NCI-H1417 (cell line): ENCODE measurements at regions not wholly inside any gene's neighbourhood (a gene's known extent, or its start where the extent isn't known, plus 50 kb on each side); places are given as distances from the start of the nearest gene placed in this dataset.

ENCODE experiments used
- DNase-seq, 3 experiments: peaks; one replicate each; lab custom pipeline; 2025; lab: John Stamatoyannopoulos, UW

DNA sequence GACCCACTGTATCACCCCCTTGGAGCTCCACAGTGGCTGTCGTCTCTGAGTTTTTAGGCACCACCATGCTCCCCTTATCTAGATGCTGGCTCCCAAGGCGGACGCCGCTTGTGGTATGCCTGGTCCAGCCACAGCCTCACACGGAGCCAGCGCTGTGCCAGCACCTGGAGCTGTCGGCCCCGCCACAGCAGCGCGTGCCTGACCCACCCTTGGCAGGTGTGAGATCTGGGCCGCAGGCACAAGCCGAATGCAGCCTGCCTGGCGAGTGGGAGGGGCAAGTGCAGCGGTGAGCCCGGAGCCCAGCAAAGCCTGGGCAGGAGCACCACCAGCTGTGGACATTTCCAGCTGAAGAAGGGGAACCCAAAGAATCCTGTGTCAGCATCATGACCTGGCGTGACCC is 91.9 kb upstream of the BACE2 start:
- DNase-seq, result no peak

DNA sequence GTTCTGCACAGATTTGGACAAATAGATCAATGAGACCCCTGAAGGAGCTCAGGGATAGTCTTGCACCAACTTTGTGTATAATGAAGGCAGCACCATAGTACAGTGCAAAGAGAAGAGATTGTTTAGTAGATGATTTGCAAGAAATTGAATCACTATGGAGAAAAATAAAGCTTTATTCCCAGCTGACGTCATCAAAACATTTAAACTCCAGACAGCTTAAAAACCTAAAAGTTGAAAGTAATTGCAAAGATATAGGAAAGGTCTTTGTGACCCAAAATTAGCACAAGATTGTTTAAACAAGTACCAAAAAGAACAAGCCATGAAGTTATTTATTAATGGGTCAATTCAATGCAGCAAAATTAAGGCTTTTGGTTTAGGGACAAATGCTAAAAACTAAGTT is 88.8 kb upstream of the BACE2 start:
- no peak for DNase-seq

DNA sequence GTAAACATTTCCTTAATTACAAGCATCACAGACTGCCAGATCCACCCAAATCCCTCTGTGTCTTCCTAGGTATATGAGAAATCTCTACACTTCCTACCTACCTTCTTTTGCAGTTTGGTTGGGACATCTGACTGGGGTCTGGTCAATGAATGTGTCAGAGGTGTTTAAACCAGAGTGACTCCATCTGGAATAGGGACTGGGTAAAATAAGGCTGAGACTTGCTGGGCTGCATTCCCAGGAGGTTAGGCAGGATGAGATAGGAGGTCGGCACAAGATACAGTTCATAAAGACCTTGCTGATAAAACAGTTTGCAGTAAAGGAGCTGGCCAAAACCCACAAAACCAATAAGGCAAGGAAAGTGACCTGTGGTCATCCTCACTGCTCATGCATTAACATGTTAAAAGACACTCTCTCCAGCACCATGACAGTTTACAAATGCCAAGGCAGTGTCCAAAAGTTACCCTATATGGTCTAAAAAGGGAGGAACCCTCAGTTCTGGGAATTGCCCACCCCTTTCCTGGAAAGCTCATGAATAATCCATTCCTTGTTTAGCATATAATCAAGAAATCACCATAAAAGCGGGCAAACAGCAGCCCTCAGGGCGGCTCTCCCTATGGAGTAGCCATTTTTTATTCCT is 87.4 kb upstream of the BACE2 start:
- DNase-seq, result no peak

DNA sequence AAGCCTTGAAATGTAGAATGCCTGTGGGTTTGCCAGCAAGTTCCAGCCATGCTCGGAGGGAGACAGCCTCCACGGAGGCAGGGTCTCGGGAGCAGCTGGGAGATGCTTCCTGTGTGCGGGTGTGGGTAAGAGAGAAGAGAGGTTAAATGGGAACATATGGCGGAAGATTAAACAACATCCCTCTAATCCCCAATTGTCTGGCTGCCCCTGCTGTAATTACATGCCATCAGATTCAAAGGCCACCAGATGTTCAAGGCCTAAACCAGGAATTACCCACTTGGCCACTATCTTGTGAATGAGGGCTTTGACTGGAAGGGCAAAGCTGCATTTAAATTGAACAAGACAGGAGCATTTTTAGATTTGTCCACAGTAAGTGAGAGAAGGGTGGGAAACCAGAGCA is 81.4 kb upstream of the BACE2 start:
- peak in 1 of 3 experiments; percentile 30 for DNase-seq

DNA sequence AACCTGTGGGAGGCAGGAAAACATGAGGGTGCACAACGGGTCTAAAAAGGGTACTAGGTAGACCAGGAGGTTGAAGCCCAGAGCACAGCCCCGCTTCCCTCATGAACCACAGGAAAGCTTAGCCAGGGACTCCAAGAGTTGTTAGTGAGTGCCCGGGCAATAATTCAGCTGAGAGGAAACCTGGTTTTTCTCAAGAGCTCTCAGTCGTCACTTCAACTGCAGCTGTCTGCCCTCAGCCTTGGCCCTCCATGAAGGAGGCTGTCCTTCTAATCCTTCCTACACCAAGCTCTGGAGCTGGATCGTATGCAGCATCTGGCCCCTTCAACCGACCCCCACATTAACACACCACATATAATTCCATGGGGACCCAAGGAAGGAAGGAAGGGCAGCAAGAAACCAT is 77.0 kb upstream of the BACE2 start:
- DNase-seq, result peak in 1 of 3 experiments; percentile 87

DNA sequence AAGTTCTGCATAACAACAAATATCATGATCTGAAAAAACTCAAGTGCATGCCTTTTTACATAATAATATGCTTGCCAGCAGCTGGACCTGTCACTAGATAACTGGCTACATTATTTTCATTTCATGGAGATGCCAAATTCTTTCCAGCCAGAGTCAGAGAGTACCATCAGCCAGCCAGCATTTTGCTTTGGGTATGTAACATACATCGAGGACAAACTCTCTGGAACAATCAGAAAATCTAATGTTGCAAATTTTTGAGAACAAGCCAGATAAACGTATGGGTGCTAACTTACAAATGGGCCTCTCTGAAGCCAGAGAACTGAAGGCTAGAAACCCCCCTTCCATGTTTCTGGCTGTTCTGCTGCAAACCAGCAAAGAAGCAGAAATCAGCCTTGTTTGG is 76.3 kb upstream of the BACE2 start:
- no peak for DNase-seq

DNA sequence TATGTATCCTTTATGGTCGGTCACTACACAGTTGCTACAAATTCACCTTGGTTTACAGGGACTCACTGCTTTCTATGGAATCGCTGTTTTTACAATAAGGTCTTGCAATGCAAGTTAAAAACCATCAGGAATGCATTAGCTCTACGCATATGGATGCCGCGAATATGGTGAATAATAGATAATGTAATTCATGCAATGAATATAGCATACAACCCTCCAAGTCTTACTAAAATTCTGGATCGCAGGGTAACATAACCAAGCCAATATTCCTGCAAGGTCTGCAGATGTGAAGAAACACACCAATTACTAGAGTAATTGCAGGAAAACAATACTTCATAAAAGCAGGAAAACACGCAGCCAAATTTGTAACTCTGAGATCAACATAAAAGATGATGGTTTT is 75.6 kb upstream of the BACE2 start:
- no peak for DNase-seq

DNA sequence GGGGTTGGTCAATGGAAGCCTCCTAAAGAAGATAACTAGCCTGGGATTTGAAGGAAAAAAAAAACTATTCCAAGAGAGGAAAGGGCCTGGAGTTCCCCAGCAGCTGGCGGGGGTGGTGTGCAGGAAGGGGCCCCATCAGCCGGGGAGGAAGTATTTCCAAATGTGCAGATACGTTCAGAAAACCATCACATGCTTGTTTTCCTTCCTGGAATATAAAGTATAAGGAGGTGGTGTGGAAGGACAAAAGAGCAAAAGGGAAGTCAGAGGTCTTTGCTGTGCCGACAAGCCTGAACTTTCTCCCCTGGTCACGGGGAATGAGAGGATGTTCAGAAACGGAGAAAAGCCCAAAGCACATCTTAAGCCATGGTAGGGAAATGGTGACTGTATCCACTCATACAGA is 72.0 kb upstream of the BACE2 start:
- no peak for DNase-seq

DNA sequence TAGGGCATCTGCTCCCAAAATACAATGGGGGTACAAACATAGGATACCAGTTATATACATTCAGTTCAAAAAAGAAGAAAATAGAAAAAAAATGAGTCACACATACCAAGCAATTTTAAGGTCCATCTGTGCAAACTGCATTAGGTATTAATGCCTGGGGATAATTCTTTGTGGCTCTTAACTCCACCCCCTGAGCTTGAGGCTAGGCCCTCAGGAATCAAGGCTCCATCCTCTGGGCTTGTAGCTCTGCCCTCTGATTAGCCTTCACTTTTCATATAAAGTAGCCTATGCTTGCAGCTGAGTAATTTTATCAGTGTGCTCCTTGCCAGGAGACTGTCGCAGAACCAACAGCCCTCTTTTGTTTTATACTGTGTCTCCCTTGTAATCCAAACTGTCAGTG is 69.9 kb upstream of the BACE2 start:
- no peak for DNase-seq

DNA sequence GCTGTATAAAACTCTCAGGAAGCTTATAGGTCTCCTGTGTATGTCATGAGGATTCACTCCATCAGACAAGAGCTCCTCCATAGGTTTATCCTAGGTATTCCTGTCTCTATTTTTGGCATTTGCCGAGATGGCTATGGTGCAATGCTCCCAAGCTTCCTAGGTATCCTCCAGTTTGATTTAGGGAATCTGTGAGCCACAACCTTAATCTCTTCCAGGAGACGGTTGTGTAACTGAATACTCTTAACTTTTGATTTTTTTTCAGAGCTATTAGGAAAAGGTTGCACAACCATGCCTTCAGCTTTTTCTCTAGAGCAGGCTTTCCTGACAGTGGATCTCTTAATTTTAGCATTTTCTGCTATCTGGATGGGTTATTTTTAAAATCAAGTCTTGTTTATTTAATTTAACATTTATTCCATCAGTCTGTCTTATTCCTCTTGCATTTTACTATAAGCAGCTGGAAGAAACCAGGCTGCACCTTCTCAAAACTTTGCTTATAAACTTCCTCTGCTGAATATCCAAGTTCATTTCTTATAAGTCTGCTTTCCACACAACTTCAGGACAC is 69.4 kb upstream of the BACE2 start:
- no peak for DNase-seq

DNA sequence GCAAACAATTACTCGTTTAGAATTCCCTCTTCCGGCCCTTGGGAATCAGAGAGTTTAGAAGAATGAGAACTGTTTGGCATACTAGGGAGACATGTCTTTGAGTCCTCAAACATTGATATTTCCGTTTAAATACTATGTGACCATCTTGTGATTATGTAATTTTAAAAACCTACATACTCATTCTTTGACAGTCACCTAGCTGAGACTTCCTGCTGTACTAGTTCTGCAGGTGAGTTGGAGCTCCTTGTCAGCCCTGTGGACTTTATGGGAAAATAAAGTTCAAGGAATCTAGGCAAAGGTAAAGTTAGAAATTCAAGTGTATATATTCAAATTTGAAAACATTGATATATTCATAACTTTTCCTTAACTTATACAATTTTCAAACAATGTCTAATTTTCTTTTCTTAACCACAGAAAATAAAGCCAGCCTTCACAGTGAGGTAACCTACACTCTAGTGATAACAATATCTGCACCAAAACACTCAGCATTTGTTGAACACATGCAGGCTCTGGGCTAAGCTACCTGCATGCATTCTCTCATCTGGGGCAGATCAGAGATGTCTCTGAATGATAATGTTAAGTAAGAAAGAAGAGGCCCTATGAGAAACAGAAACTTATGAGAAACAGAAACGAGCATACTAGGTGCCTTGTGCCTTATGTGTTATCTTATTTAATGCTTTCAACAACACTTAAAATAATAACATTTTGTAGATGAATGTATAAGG is 67.0 kb upstream of the BACE2 start:
- DNase-seq, result no peak

DNA sequence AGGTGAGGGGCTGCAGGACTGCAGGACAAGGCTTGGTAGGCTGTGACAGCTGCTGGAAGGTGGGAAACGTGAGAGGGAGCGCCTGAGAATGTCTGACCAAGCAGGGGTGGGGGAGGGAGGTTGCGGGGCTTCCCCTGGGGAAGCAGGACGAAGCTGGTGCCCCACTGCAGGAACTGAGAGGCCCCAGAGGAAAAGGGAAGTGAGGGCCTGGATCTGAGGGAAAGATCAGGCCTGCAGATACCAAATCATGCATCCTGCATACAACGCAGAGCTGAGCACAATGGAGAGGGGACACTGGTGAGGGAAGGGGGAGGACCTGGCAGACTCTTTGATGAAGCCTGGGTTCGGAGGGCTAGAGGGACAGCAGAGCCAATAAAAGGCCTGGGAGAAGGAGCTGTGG is 65.7 kb upstream of the BACE2 start:
- no peak for DNase-seq

DNA sequence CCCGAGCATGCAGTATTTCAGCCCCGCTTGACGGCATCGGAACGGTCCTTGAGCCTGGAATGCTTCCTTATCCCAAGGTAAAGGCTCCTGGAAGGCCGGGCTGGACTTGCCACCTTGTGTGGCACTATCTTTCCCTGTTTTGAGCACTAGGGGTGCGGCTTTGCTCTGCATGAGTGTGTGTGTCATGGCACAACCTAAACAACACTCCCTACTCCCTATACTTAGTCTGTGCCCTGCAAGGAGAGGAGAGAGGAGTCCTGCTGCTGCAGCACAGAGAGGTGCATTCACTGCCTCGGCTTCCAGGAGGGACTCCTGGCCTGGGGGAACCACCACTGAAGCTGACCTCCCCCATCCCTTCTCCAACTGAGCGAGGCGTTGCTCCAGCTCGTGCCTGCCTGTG is 60.4 kb upstream of the BACE2 start:
- DNase-seq, result no peak

DNA sequence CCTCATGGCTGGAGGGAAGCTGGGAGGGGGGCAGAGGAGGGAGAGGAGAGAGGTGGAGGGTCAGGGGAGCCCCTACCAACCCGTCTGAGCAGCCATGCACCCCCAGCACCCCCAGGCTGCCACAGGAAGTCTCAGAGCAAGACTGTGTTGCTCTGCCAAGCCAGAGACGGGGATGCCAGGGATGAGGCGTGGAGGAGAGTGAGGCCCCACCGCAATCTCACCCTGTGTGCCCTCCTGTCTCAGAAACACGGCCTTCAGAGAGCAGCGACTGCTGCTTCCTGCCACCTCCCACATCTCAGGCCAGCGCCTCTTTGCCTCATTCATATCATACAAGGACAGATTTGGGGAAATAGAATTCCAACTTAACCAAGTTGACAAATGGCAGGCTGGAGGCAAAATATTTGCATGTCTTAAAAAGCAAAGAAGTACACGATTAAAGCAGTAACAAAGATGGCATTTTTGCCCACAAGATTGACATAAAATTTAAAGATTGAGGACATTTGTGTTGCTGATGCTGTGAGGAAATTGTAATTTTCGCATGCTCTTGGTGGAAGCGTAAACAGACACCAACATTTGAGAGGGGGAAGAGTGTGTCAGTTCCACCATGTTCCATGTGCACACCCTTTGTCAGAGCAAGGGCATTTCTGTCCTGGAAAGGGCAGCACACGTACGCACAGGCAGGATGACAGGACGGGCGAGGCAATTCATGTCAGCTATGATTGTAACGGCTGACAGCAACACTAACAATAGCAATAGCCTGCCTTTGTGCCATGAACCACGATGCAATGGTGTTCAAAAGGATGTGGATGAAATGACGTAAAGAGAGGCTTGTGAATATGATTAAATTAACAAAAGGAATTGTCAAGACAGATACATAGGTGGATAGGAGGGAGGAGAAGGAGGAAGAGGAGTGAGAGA is 59.0 kb upstream of the BACE2 start:
- no peak for DNase-seq

DNA sequence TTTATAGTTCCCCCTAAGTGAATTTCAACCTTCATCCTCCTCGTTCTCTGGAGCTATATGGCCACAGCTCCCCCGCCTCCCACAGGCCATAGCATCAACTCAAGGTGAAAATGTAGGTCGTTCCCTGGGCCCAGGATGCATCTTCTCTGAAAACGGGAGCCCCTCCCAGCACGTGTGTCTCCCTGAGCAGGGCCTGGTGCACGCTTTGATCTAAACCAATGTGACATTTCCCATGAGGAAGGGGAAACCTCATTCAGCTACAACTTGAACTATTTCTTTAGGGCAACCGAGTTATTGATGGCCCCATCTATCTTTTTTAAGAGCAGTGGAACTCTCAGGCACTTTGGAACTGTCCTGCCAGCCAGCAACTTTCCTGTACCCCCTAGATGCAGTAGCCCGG is 57.8 kb upstream of the BACE2 start:
- DNase-seq, result no peak

DNA sequence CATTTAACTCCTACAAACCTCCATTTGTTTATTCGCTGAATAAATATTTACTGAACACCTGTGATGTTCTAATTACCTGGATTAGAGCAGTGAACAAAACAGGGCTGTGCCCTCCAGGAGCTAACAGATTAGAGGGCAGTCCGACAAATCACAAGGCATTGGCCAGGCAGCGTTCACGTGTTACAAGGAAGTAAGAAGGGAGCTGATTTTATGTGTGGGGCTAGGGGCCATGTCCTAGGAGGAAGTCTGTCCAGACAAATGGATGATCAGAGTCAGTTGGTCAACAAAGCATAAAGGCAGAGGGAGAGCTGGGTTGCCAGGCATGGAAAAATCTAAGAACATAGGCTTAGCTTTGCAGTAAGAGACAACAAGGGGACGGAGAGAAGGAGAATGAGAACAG is 57.3 kb upstream of the BACE2 start:
- DNase-seq, result no peak

DNA sequence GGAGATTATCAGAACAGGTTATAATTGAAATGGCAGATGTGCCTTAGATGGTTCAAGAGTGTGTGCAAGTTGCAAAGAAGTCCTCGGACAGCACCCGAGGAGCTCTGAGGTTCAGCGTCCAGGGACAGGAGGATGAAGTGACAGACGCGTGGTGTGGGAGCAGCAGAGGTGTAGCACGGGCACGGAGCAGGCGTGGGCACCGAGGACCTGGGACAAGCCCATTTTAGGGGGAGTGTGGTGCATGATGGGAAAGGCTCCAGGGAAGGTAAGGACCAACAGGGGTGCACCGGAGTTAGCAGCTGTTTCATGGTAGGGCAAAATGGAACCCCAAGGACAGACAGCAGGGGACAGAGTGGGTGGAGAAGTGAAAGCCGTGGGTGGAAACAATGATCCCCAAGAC is 56.3 kb upstream of the BACE2 start:
- DNase-seq, result no peak

DNA sequence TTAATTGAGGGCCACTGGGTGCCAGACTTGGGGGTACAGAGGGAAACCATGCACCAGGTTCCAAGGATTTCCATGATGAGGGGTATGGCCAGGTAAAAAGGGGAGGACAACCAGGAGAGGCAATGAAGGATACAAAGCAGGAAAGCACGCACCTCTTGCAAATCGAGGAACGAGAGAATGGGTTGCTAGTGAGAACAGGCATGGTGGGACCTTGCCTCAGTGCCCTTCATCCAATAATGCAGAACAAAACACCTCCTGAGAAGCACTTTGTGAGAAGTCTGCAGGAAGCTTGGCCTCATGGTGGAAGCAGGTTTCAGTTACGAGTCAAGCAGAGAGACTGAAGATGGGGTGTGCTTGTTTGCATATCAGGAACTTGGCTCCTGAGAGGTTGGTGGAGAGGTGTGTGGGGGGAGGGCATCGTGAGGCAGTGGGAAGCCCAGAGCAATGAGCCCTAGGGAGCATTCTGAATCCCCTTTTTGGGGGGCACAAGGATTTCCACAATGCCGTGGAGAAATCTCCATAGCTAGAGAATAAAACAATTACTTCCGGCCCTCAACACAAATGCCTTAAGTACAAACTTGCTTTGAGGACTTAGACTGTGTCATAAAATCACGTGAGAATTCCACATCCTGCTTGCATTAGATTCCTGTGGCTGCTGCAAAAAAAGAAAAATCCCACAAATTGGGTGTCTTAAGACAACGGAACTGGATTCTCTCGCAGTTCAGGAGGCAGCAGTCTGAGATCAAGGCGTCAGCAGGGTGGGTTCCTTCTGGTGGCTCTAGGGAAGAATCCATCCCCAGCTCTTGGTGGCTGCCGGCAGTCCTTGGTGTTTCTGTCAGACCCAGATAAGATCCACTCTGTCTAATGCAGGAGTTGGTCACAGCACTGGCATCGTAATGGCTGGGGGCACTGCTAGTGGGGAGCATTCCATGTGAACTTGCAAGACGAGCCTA is 54.9 kb upstream of the BACE2 start:
- DNase-seq, result peak in 2 of 3 experiments; percentile 19 to 75

DNA sequence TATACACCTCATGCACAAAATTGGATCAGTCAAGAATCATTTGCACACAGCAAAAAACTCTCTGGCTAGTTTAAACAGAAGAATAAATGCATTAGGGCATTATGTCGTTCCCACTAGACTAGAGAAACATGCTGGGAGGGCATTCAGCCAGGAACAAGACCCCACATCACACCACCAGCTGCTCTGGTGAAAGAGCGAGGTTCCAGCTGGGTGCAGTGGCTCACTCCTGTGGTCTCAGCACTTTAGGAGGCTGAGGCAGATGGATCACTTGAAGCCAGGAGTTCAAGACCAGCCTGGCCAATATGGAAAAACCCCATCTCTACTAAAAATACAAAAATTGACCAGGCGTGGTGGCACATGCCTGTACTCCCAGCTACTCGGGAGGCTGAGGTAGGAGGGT is 52.1 kb upstream of the BACE2 start:
- no peak for DNase-seq
